ENCODE measurements at regions not wholly inside any gene's neighbourhood (a gene's known extent, or its start where the extent isn't known, plus 50 kb on each side); places are given as distances from the start of the nearest gene placed in this dataset.

DNA sequence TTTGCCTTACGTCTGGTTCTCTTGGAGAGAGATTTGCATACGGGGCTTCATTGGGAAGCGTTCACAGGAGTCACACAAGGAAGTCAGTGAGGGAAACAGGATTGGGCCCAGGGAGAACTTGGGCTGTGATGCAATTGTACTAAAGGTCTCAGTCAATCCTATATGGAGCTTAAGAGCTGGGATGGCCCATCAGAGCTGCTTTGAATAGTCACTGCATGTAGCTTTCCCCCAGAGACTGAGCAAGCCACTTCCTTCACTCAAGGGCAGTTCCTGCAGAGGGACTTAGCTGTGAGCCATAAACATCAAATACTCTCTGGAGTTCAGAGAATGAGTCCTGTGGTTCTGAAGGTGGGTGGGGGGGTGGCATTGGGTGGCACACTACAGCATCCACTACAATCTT lies 605.4 kb downstream of the MED13L start:
- intact Hi-C loops (cut with micrococcal nuclease) = no loop called here
- Mint-ChIP-seq H3K36me3 (ENCODE audit: low read depth) (no peaks in the 10 kb centered on the region), H3K4me3 (no peak overlapping the region), H3K27me3 (no peaks in the 10 kb centered on the region), H3K9me3 (no peaks in the 10 kb centered on the region), H3K27ac (no peak overlapping the region), H3K4me1 (no peaks in the 10 kb centered on the region)
- no peak for DNase-seq

DNA sequence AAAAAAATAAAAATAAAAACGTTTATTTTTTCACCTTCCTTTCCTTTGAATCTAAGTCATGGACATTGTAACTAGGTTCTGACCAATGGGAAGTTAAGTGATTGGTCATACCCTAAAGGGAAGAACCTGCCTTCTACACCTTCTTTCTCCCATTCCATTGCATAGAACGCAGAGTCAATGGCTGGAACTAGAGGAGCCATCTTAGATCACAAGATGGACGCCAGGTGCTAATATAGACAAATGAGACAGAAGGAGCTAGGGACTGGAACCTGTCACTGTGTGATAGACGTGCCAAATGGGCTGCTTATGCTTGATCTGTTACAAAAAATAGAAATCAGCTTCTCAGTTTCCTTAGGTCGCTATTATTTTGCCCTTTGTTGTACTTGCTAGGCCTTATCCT lies 606.6 kb downstream of the MED13L start:
- Mint-ChIP-seq H3K27me3 (no peaks in the 10 kb centered on the region), H3K27ac (no peak overlapping the region), H3K4me3 (no peak overlapping the region), H3K36me3 (ENCODE audit: low read depth) (no peaks in the 10 kb centered on the region), H3K9me3 (no peaks in the 10 kb centered on the region), H3K4me1 (no peaks in the 10 kb centered on the region)
- intact Hi-C loops (cut with micrococcal nuclease) = no loop called here
- DNase-seq = no peak

DNA sequence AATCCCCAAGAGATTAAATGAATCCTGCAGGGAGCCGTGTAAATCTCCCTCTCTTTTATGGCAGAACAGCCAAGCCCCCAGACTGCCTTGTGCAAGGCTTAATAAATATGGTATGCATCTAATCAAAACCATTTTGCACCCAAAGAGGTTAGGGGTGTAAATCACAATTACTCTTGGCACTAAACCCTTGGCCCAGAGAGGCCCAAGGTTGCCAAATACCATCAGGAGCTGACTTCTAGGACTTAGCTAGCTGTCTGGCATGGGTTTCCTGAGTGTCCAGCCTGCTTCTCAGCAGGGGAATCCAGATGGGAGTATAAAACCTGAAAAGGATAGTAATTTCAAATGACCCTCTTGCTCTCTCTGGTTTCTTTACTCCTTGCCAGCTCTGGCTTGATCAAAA lies 610.4 kb downstream of the MED13L start:
- Mint-ChIP-seq H3K27ac (no peak overlapping the region), H3K27me3 (no peaks in the 10 kb centered on the region), H3K4me1 (no peaks in the 10 kb centered on the region), H3K9me3 (no peaks in the 10 kb centered on the region), H3K4me3 (no peak overlapping the region), H3K36me3 (ENCODE audit: low read depth) (no peaks in the 10 kb centered on the region)
- intact Hi-C loops (cut with micrococcal nuclease) = no loop called here
- no peak for DNase-seq

DNA sequence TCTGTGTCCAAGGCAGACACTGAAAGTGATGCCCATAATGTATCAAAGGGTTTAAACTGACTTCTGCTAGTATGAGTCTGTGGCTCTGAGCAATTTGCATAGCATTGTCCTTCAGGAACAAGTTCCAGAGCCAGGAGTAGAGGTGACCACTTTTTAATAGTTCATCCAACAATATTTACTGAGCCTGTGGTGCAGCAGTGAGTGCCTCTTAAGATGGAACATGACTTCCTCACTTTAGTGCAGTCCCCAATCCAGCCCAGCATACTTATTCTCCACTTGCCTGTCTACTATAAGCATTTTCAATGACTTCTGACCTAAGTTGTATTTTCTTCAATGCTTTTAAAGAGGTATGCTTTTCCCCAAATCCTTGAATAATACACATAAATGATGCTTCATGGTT lies 611.3 kb downstream of the MED13L start:
- H3K4me3 Mint-ChIP-seq = no peak overlapping the region

DNA sequence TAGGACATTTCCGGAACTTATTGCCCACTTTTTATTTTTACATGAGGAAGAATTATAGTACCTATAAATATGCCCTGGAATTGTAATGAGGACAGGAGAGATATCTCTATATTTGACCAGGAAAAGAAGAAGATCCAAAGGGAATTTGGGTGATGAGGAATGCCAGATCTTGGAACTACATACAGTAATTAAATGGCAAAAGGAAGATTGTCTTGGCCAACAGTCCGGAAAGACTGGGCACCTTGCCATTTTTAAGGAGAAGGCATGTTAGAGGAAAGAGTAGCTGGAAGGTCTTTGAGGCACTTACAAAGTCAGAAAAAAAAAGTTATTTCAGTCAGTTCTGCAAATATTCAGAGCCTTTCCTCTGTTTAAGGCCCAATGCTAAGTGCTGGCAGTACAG lies 616.4 kb downstream of the MED13L start:
- Mint-ChIP-seq H3K27ac (no peak overlapping the region), H3K4me3 (no peak overlapping the region), H3K4me1 (no peaks in the 10 kb centered on the region), H3K36me3 (ENCODE audit: low read depth) (no peaks in the 10 kb centered on the region), H3K27me3 (no peaks in the 10 kb centered on the region), H3K9me3 (no peaks in the 10 kb centered on the region)
- intact Hi-C loops (cut with micrococcal nuclease) = no loop called here
- DNase-seq = no peak

More for the DNA sequence above, 611.3 kb downstream of the MED13L start:
- DNase-seq = no peak
- H3K27ac Mint-ChIP-seq = no peak overlapping the region
- H3K27me3 Mint-ChIP-seq = no peaks in the 10 kb centered on the region
- intact Hi-C loops (cut with micrococcal nuclease) = no loop called here
- no peaks in the 10 kb centered on the region for H3K36me3 Mint-ChIP-seq (ENCODE audit: low read depth)
- no peaks in the 10 kb centered on the region for H3K9me3 Mint-ChIP-seq
- H3K4me1 Mint-ChIP-seq = no peaks in the 10 kb centered on the region

DNA sequence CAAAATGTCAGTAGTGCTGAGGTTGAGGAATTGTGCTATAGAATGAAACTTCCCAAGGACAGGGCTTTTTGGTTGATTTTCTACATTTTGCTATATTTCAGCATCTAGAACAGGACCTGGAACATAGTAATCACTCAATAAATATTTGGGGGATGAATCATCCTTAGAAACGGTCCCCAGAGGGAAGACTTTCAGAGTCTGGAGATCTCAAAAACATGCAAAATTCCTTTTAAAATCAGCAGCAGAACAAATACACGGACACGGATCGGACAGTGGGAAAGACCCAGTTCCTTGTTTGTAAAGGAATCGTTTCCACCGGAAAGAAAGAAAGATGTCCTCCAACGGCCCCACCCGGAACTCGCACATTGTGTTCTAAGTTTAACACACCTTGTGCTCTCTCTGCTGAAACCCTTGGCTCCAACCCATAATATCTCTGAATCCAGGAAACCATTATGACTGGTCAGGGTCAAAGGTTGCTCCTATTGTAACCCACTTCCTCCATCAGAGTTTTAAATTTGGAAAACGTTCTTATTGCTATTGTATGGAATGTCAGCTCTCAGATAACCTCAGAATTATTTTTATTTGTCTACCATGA lies 617.2 kb downstream of the MED13L start:
- Mint-ChIP-seq H3K4me3 (no peak overlapping the region), H3K27ac (no peak overlapping the region), H3K36me3 (ENCODE audit: low read depth) (no peaks in the 10 kb centered on the region), H3K4me1 (no peaks in the 10 kb centered on the region), H3K9me3 (no peaks in the 10 kb centered on the region), H3K27me3 (no peaks in the 10 kb centered on the region)
- no peak for DNase-seq
- intact Hi-C loops (cut with micrococcal nuclease) = no loop called here

DNA sequence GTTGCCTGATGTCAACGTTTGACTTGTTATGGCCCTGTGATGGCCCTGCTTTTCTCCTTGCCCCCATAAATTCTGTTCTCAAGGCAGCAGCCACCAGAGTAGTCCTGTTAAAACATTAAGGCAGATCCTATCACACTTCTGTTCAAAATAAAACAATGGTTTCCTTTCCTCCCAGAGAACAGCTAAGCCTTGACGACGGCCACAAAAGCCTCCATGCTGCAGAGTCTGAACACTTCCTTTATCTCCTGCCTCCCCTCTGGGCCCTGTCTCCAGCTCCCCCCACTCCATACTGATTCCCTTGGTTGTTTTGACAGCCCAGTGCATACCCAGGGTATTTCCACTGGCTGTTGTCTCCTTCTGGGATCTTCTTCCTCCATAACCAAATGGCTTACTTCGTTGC lies 618.1 kb downstream of the MED13L start:
- Mint-ChIP-seq H3K4me3 (no peak overlapping the region), H3K27me3 (no peaks in the 10 kb centered on the region), H3K36me3 (ENCODE audit: low read depth) (no peaks in the 10 kb centered on the region), H3K4me1 (no peaks in the 10 kb centered on the region), H3K9me3 (no peaks in the 10 kb centered on the region), H3K27ac (no peak overlapping the region)
- no peak for DNase-seq
- intact Hi-C loops (cut with micrococcal nuclease) = no loop called here

DNA sequence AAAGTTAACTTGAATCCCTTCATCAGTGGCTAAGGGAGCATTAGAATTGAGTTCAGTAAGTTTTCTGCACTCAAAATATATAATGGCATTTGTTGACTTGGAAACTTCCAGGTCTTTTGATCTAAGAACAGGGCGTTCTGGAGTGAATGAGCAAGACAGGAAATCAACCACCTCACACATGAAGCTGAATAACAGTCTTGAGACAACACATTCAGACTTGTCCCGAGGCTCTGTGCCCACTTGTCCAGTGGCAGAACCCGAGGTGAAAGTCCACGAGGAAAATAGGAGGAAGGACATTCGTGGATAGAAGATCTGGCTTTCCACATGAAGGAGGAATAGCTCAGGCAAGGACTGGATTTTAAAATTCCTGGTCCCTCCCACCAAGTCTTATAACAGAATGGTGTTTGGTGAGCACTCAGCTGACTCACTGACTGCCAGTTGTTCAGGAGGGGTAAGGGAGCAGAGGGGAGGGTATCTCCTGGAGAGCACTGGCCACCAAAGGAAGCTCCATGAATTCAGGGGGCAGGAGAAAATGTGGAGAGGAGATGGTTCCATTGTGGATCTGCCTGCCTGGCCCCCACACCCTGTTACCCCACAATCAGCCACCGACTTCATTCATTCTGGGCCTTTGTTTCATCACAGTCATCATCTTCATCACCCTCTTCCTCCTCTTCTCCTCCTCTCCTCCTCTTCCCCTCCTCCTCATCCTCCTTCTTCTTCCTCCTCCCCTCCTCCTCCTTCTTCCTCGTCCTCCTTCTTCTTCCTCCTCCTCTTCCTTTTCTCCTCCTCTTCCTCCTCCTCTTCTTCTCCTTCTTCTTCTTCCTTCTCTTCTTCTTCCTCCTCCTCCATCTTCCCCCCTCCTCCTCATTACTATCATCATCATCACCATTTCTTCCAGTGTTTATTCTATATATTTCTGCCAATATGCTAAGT lies 620.1 kb downstream of the MED13L start:
- no peaks in the 10 kb centered on the region for H3K36me3 Mint-ChIP-seq (ENCODE audit: low read depth)
- no peak for DNase-seq

DNA sequence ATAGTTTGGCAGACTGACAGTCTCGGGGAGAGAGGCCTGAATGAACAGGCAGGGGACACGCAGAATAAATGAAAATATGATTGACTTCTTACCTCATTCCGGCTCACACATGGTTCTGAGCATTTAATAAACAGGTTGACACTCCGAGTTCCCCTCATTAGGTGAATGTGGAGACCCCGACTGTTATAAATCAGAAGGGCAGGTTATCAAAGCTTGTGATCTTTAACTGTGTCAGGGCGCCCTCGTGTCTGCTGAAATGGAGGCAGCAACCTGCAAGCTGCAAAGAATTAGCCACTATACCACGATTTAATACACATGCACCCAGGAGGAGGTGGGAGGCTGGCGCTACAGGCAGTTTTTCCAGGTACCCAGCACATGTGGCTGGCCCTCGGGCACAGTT lies 627.5 kb downstream of the MED13L start:
- no peak for DNase-seq
- no peak overlapping the region for H3K27ac Mint-ChIP-seq
- no peaks in the 10 kb centered on the region for H3K4me1 Mint-ChIP-seq
- peaks cover 3% of the 10 kb centered on the region for H3K9me3 Mint-ChIP-seq
- no peaks in the 10 kb centered on the region for H3K36me3 Mint-ChIP-seq (ENCODE audit: low read depth)
- no peak overlapping the region for H3K4me3 Mint-ChIP-seq
- intact Hi-C loops (cut with micrococcal nuclease) = no loop called here
- no peaks in the 10 kb centered on the region for H3K27me3 Mint-ChIP-seq

More for the DNA sequence above, 620.1 kb downstream of the MED13L start:
- Mint-ChIP-seq H3K27ac (no peak overlapping the region), H3K27me3 (no peaks in the 10 kb centered on the region), H3K4me1 (no peaks in the 10 kb centered on the region), H3K4me3 (no peak overlapping the region), H3K9me3 (no peaks in the 10 kb centered on the region)
- intact Hi-C loops (cut with micrococcal nuclease) = no loop called here

DNA sequence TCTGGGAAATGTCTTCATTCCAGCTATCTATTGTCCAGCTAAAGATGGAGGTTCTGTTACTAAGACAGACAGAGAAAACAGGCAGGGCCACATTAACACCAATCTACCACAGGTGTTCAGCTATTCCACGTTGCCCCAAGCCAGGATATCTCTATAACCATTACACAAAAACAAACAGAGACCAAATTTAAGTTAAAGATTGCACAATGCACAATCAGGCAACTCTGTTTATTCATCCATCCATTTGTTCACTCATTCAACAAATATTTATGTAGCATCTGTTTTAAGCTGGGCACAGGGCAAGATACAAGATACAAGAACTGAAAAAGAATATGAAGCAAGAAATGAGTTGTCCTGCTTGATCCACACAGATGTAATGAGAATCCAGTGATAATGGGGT lies 629.0 kb downstream of the MED13L start:
- Mint-ChIP-seq H3K27ac (no peak overlapping the region), H3K4me3 (no peak overlapping the region), H3K36me3 (ENCODE audit: low read depth) (no peaks in the 10 kb centered on the region), H3K4me1 (no peaks in the 10 kb centered on the region), H3K9me3 (peaks cover 3% of the 10 kb centered on the region), H3K27me3 (no peaks in the 10 kb centered on the region)
- intact Hi-C loops (cut with micrococcal nuclease) = no loop called here
- DNase-seq = no peak

DNA sequence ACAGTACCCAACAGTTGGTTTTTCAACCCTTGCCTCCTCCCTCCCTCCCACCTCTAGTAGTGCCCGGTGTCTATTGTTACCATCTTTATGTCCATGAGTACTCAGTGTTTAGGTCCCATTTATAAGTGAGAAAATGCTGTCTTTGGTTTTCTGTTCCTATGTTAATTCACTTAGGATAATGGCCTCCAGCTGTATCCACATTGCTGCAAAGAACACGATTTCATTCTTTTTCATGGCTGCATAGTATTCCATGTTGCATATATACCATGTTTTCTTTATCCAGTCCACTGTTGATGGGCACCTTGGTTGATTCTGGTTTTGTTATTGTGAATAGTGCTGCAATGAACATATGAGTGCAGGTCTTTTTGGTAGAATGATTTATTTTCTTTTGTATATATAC lies 631.3 kb downstream of the MED13L start:
- Mint-ChIP-seq H3K4me3 (no peak overlapping the region), H3K36me3 (ENCODE audit: low read depth) (no peaks in the 10 kb centered on the region), H3K4me1 (no peaks in the 10 kb centered on the region), H3K27ac (no peak overlapping the region), H3K9me3 (peaks cover 3% of the 10 kb centered on the region), H3K27me3 (no peaks in the 10 kb centered on the region)
- intact Hi-C loops (cut with micrococcal nuclease) = no loop called here
- no peak for DNase-seq

DNA sequence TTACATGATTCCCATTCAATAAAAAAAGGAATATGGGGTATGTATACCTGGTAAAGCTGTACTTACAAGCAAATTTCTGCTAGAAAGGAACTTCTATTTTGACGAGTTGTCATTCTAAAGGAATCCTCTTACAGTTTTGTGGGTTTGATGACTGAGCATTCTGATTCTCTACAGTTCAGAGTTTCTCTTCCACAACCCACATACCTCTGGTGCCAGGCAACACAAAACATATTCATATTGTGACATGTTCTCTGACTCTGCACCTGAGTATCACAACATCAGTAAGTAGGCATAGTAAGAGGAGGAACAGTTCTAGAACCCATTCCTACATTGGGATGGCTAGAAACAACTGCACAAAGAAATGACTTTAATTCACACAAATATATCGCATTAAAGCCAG lies 636.6 kb downstream of the MED13L start:
- Mint-ChIP-seq H3K27me3 (no peaks in the 10 kb centered on the region), H3K36me3 (ENCODE audit: low read depth) (no peaks in the 10 kb centered on the region), H3K4me1 (no peaks in the 10 kb centered on the region), H3K9me3 (no peaks in the 10 kb centered on the region), H3K4me3 (no peak overlapping the region), H3K27ac (no peak overlapping the region)
- intact Hi-C loops (cut with micrococcal nuclease) = no loop called here
- DNase-seq = no peak

DNA sequence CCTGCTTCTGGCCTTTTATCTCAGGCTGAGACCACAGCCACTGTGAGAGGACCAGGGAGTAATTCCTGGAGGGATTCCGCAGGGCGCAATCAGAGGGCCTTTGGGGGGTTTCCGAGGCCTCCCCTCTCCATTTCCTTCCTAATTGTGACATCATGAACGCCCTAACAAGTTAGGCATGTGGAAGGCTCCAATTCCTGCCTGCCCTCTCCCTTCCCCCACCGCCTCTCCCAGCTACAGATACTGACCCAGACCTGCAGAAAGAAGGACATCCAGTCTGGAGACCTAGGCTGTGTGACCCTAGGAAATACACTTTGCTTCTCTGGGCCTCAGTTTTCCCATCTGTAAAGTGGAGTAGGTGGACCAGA lies 637.9 kb downstream of the MED13L start:
- intact Hi-C loops (cut with micrococcal nuclease) = no loop called here
- Mint-ChIP-seq H3K36me3 (ENCODE audit: low read depth) (no peaks in the 10 kb centered on the region), H3K4me1 (no peaks in the 10 kb centered on the region), H3K27ac (no peak overlapping the region), H3K27me3 (no peaks in the 10 kb centered on the region), H3K4me3 (no peak overlapping the region), H3K9me3 (no peaks in the 10 kb centered on the region)
- DNase-seq = no peak

DNA sequence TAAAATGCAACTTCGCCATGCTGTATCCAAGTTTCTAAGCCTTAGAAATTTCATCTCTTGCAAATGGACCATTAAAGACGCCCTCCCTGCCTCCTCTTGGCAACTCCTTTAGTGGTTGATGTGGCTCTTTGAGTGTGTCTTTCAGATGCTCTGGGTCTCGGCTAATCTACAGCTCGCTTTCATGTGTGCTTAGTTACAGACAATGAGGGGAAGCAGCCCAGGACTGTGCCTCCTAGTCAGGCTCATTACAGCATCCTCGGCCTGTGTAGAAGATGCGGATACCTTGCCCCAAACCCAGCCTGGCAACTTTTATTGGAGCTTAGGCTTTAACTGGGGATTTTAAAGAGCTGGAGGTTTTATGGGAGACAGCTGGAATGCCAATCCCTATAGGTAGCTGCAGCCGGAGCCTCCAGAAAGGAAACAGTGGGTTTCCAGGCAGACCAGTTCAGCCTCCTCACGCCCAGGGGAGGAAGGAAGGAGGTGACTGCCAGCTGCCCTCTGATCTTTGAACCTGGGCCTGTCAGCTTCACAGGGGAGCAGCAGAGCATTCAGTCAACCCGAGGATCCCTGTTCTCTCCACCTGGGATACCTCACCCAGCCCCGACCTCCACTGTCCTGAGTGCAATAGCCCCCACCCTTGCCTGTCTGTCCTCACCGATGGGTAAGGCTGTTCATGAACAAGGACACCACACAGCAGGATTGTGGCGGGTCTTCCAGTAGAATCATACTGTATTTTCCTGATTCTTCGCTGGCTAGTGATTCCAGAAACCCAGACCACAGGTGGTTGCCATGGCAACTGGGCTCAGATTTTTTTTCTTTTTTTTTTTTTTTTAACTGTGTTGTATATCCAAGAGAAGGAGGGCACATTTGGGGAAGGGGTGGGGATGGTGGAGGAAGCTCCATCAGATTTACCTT lies 638.5 kb downstream of the MED13L start:
- Mint-ChIP-seq H3K4me1 (no peaks in the 10 kb centered on the region), H3K9me3 (no peaks in the 10 kb centered on the region), H3K36me3 (ENCODE audit: low read depth) (no peaks in the 10 kb centered on the region), H3K4me3 (no peak overlapping the region), H3K27me3 (no peaks in the 10 kb centered on the region), H3K27ac (no peak overlapping the region)
- DNase-seq = no peak
- intact Hi-C loops (cut with micrococcal nuclease) = no loop called here

Data from activated CD4-positive, alpha-beta T cell treated with anti-CD3 and anti-CD28 coated beads, Interleukin-2, amount 10 ng/mL, durations not matched to agents 24 days and 14 days (primary cell).